Activated CD8-positive, alpha-beta memory T cell treated with anti-CD3 and anti-CD28 coated beads for 36 hours (primary cell): ENCODE measurements at regions not wholly inside any gene's neighbourhood (a gene's known extent, or its start where the extent isn't known, plus 50 kb on each side); places are given as distances from the start of the nearest gene placed in this dataset.
"Not testable (repeated sequence)": the region's sequence is repeated elsewhere in the genome, so short reads cannot be mapped to it uniquely, and the experiment has no call there.

ENCODE experiments used
- CTCF ChIA-PET: fragments of 350-600 bp; sonication (Branson Sonifier 250); formaldehyde crosslinking; loops from one replicate; lab custom pipeline; 2021; ENCODE audit warnings: antibody characterized with exemption; lab: Charles Lee
- POLR2A ChIA-PET: fragments of 350-600 bp; sonication (Branson Sonifier 250); formaldehyde crosslinking; loops from one replicate; lab custom pipeline; 2021; ENCODE audit warnings: antibody characterized with exemption; lab: Charles Lee

GRCh38 chr9:15048772-15049171 is 138.5 kb upstream of the FREM1 start:
- POLR2A ChIA-PET: no interaction called here
- CTCF ChIA-PET: no interaction called here

- CTCF ChIA-PET: no interaction called here
- POLR2A ChIA-PET: no interaction called here
Observed at GRCh38 chr9:15047028-15047551, 136.9 kb upstream of the FREM1 start.

GRCh38 chr9:15033316-15033715 is 123.1 kb upstream of the FREM1 start:
- POLR2A ChIA-PET: no interaction called here
- CTCF ChIA-PET: no interaction called here

- ChIA-PET CTCF (no interaction called here), POLR2A (no interaction called here)
Observed at GRCh38 chr9:15032860-15033259, 122.6 kb upstream of the FREM1 start.

GRCh38 chr9:15021146-15021545 is 110.9 kb upstream of the FREM1 start:
- CTCF ChIA-PET: interaction anchor here (1.0 kb wide), 1 partner anchor 24 kb away, joined by 3 read pairs; no protein-coding TSS in a partner anchor
- POLR2A ChIA-PET: no interaction called here

GRCh38 chr9:15018096-15018637 is 107.9 kb upstream of the FREM1 start:
- ChIA-PET POLR2A (no interaction called here), CTCF (no interaction called here)

- ChIA-PET POLR2A (no interaction called here), CTCF (no interaction called here)
Observed at GRCh38 chr9:15010581-15010980, 100.4 kb upstream of the FREM1 start.

DNA sequence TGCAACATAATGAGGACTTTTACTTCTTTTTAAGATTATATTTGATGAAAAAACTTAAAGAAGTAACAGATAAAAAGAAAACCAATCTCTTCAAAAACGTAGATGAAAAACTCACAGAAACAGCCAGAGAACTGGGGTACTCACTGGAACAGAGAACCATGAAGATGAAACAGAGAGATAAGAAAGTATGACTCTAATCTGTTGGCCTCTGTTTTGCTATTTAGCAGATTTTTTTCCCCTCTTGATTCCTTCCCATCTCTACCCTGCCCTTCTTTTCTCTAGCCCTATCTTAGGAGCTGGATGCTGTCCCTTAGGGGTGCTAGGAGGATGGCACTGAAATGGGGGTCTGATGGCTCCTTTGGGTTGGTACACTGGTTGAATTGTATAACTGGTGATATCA is 97.5 kb upstream of the FREM1 start:
- POLR2A ChIA-PET: no interaction called here
- CTCF ChIA-PET: no interaction called here

DNA sequence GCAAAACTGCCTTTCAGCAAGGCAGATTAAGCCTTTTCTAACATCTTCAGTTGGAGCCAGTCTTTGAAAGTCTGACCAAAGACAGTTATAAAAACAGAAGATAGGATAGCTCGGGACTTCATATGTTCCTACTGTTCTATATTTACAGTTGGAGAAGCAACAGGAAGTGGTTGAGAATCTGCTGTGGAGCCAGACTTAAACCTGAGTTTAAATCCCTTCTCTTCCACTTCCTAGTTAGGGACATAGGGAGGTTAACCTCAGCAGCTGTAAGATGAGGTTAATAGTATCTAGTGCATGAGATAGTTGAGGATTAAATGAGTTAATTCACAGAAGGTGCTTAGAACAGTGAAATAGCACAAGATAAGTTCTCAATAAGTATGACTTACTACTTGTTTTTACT is 84.5 kb upstream of the FREM1 start:
- CTCF ChIA-PET: no interaction called here
- POLR2A ChIA-PET: no interaction called here

- CTCF ChIA-PET: no interaction called here
- POLR2A ChIA-PET: no interaction called here
Observed at GRCh38 chr9:14993901-14994554, 83.8 kb upstream of the FREM1 start.

GRCh38 chr9:14993061-14993800 is 83.0 kb upstream of the FREM1 start:
- CTCF ChIA-PET: interaction anchor here (0.5 kb wide), 1 partner anchor 13 kb away, joined by 3 read pairs; no protein-coding TSS in a partner anchor
- POLR2A ChIA-PET: no interaction called here

DNA sequence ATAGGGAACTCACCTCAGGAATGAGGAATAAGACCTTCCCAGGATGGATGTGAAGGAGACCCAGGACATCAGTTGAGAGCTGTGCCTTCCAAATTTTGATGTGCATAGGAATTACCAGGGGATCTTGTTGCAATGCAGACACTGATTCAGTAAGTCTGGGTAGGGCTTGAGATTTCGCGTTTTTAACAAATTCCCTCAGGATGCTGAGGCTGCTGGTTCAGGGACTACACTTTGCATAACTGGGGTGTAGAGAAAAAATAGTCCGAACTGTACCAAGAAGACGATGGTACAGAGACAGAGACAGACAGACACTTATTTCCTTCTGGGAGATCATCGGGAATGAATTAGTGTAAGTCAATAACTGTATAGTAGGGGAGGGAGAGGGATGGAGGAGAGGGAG is 82.3 kb upstream of the FREM1 start:
- ChIA-PET CTCF (interaction anchor here (0.5 kb wide), 1 partner anchor 13 kb away, joined by 3 read pairs; no protein-coding TSS in a partner anchor), POLR2A (no interaction called here)

GRCh38 chr9:14992081-14992480 is 81.9 kb upstream of the FREM1 start:
- ChIA-PET CTCF (no interaction called here), POLR2A (no interaction called here)

- POLR2A ChIA-PET, CTCF ChIA-PET: not testable (repeated sequence)
Observed at GRCh38 chr9:14990647-14991046, 80.4 kb upstream of the FREM1 start.

DNA sequence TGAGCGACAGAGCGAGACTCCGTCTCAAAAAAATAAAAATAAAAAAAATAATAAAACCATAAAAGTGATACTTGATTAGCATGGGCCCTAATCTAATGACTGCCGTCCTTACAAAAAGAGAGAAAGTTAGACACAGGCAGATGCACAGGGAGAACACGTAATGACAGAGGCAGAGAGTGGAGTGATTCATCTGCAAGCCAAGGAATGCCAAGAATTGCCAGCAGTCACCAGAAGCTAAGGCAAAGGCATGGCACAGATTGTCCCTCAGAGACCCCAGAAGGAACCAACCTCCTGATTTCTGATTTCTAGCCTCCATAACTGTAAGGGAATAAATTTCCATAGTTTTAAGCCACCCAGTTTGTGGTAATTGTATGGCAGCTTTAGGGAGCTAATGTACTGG is 79.6 kb upstream of the FREM1 start:
- POLR2A ChIA-PET: no interaction called here
- CTCF ChIA-PET: no interaction called here

GRCh38 chr9:14989336-14989735 is 79.1 kb upstream of the FREM1 start:
- POLR2A ChIA-PET, CTCF ChIA-PET: not testable (repeated sequence)

GRCh38 chr9:14987858-14988257 is 77.6 kb upstream of the FREM1 start:
- ChIA-PET CTCF (no interaction called here), POLR2A (no interaction called here)

GRCh38 chr9:14985419-14985818 is 75.2 kb upstream of the FREM1 start:
- ChIA-PET POLR2A (no interaction called here), CTCF (no interaction called here)

DNA sequence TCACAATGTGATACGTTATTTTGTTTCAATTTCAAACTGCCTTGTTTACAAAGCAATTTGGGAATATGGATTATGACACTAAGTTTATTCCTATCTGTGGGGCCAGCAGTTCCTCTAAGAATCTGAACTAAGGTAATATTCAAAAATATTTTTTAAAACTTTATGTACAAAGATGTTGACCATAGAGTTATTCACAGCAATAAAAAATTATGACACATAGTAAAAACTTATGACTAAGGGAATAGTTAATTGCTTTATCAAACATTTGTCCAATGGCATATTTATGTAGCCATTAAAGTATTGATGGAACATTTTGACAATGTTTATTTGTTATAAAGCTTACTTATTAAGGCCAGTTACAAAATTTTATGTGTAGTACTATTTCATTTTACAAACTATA is 73.4 kb upstream of the FREM1 start:
- POLR2A ChIA-PET: no interaction called here
- CTCF ChIA-PET: no interaction called here

DNA sequence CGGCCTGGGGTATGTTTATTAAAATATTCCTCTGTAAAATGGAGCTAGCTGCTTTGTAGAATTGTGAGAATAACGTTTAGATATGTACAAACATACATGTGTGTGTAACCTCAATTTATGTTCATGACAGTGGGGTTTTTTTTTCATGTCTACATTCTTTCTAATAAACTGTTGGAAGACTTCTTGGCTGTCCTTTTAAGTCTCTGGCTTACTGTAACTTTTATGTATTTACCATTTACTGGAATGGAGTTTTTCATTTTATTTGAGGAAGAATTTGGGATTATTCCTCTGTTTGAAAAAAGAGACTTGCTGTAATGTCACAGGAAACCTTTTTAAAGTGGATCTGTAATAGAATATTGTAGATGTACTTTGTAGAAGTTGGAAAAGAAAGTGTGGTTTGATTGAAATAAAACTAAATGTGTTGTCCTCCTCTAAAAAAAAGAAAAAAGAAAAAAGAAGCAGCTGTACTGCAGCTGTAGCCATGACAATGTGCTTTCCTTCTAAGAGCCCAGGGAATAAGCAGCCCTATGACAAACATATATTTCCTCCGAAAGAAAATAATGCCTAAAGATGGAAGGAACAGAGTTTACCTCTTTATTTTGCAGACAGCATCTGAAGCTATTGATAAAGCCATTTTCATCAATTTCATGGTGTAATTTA is 71.2 kb upstream of the FREM1 start:
- ChIA-PET CTCF (no interaction called here), POLR2A (no interaction called here)
